OCI-LY3 (cell line): ENCODE measurements at regions not wholly inside any gene's neighbourhood (a gene's known extent, or its start where the extent isn't known, plus 50 kb on each side); places are given as distances from the start of the nearest gene placed in this dataset.

Source experiments
- H2AFZ ChIP-seq: fragments of 200-600, 300-600 bp; shearing (Covaris generic); 2 replicates; pipeline ENCODE4 v1.6.0; 2014; ENCODE audit warnings: antibody characterized with exemption, low read depth, low read length
- H3K27ac ChIP-seq: fragments of 200-600, 300-600 bp; sonication (generic); 2 replicates; pipeline ENCODE4 v1.5.1; 2014; ENCODE audit warnings: mild to moderate bottlenecking, low read length, moderate library complexity, mixed read lengths
- H3K27me3 ChIP-seq: fragments of 200-600, 300-600 bp; sonication (generic); 2 replicates; pipeline ENCODE4 v1.6.1; 2014; ENCODE audit warnings: low read depth, low read length, mixed read lengths
- H3K36me3 ChIP-seq: fragments of 200-600, 300-600 bp; sonication (generic); replicated peaks from 2 replicates; pipeline ENCODE3; 2014; ENCODE audit warnings: low read depth, low read length, mixed read lengths
- H3K4me1 ChIP-seq: fragments of 300-600, 200-600 bp; sonication (generic); 2 replicates; pipeline ENCODE4 v1.6.1; 2014; ENCODE audit warnings: low read length, mixed read lengths
- H3K4me2 ChIP-seq: fragments of 200-600, 300-600 bp; sonication (generic); 2 replicates; pipeline ENCODE4 v1.6.1; 2014; ENCODE audit warnings: low read length, mixed read lengths
- H3K4me3 ChIP-seq: fragments of 300-600, 200-600 bp; sonication (generic); 2 replicates; pipeline ENCODE4 v1.5.1; 2014; ENCODE audit warnings: antibody characterized with exemption, mild to moderate bottlenecking, low read length, moderate library complexity
- H3K79me2 ChIP-seq: fragments of 300-600, 200-600 bp; shearing (Covaris generic); 2 replicates; pipeline ENCODE4 v1.6.1; 2014; ENCODE audit warnings: mild to moderate bottlenecking, low read length, mixed read lengths
- H3K9ac ChIP-seq: fragments of 300-600, 200-600 bp; shearing (Covaris generic); 2 replicates; pipeline ENCODE4 v1.6.0; 2014; ENCODE audit warnings: mild to moderate bottlenecking, low read length, moderate library complexity
- H3K9me3 ChIP-seq: fragments of 200-600, 300-600 bp; shearing (Covaris generic); 2 replicates; pipeline ENCODE4 v1.6.1; 2014; ENCODE audit warnings: low read length, mixed read lengths; ENCODE audit not compliant: insufficient read depth
- H4K20me1 ChIP-seq: fragments of 200-600, 300-600 bp; sonication (generic); 2 replicates; pipeline ENCODE4 v1.6.1; 2016; ENCODE audit warnings: low read length, mixed read lengths; ENCODE audit not compliant: insufficient read depth
- CTCF ChIP-seq: fragments of 200-600, 300-600 bp; sonication (generic); IDR thresholded peaks from 2 replicates; pipeline ENCODE4 v1.5.1; 2014; ENCODE audit warnings: antibody characterized with exemption, low read length, low read depth
- EZH2phosphoT487 ChIP-seq: fragments of 200-600 bp; shearing (Covaris generic); IDR thresholded peaks from 2 replicates; pipeline ENCODE4 v1.6.1; 2018; ENCODE audit warnings: antibody characterized with exemption, mixed run types, low read depth

- Histone ChIP-seq H3K27me3 (no peaks in the 10 kb centered on the region), H3K9me3 (no peaks in the 10 kb centered on the region), H2AFZ (no peak overlapping the region), H3K4me2 (no peak overlapping the region), H3K4me1 (peaks cover 8% of the 10 kb centered on the region; the same call in 1 of the 2 replicates), H3K27ac (no peak overlapping the region), H3K9ac (no peak overlapping the region), H3K79me2 (no peaks in the 10 kb centered on the region), H3K36me3 (no peaks in the 10 kb centered on the region), H3K4me3 (no peak overlapping the region), H4K20me1 (no peaks in the 10 kb centered on the region)
- TF ChIP-seq EZH2phosphoT487 (no peak), CTCF (no peak)
Observed at GRCh38 chr5:5077236-5077635, 62.9 kb upstream of the ADAMTS16 start.

- peaks cover 8% of the 10 kb centered on the region; the same call in 1 of the 2 replicates for H3K4me1 ChIP-seq
- no peak overlapping the region for H3K4me3 ChIP-seq
- H3K4me2 ChIP-seq, result no peak overlapping the region
- no peaks in the 10 kb centered on the region for H3K9me3 ChIP-seq
- H3K79me2 ChIP-seq, result no peaks in the 10 kb centered on the region
- no peaks in the 10 kb centered on the region for H4K20me1 ChIP-seq
- H3K27ac ChIP-seq, result no peak overlapping the region
- H3K27me3 ChIP-seq, result no peaks in the 10 kb centered on the region
- H3K36me3 ChIP-seq, result no peaks in the 10 kb centered on the region
- TF ChIP-seq EZH2phosphoT487 (no peak), CTCF (no peak)
- H2AFZ ChIP-seq, result no peak overlapping the region
- H3K9ac ChIP-seq, result no peak overlapping the region
Observed at GRCh38 chr5:5078009-5078897, 61.9 kb upstream of the ADAMTS16 start.

GRCh38 chr5:5079876-5080275 lies 60.3 kb upstream of the ADAMTS16 start:
- Histone ChIP-seq H3K4me3 (no peak overlapping the region), H3K79me2 (no peaks in the 10 kb centered on the region), H2AFZ (no peak overlapping the region), H3K9me3 (no peaks in the 10 kb centered on the region), H3K36me3 (no peaks in the 10 kb centered on the region), H3K27me3 (no peaks in the 10 kb centered on the region), H4K20me1 (no peaks in the 10 kb centered on the region), H3K9ac (no peak overlapping the region), H3K4me1 (no peaks in the 10 kb centered on the region), H3K27ac (no peak overlapping the region), H3K4me2 (no peak overlapping the region)
- TF ChIP-seq EZH2phosphoT487, result no peak
- no peak for TF ChIP-seq CTCF

- H3K4me3 ChIP-seq, result no peak overlapping the region
- no peak overlapping the region for H2AFZ ChIP-seq
- no peaks in the 10 kb centered on the region for H4K20me1 ChIP-seq
- no peaks in the 10 kb centered on the region for H3K4me1 ChIP-seq
- H3K4me2 ChIP-seq, result no peak overlapping the region
- H3K79me2 ChIP-seq, result no peaks in the 10 kb centered on the region
- no peak overlapping the region for H3K27ac ChIP-seq
- H3K36me3 ChIP-seq, result no peaks in the 10 kb centered on the region
- TF ChIP-seq CTCF (no peak), EZH2phosphoT487 (no peak)
- no peak overlapping the region for H3K9ac ChIP-seq
- H3K27me3 ChIP-seq, result no peaks in the 10 kb centered on the region
- H3K9me3 ChIP-seq, result no peaks in the 10 kb centered on the region
Observed at GRCh38 chr5:5080790-5081189, 59.3 kb upstream of the ADAMTS16 start.
